ENCODE measurements at regions not wholly inside any gene's neighbourhood (a gene's known extent, or its start where the extent isn't known, plus 50 kb on each side); places are given as distances from the start of the nearest gene placed in this dataset.
A peak's percentile ranks its signal among the peaks of the same experiment; 100 is the strongest.

DNA sequence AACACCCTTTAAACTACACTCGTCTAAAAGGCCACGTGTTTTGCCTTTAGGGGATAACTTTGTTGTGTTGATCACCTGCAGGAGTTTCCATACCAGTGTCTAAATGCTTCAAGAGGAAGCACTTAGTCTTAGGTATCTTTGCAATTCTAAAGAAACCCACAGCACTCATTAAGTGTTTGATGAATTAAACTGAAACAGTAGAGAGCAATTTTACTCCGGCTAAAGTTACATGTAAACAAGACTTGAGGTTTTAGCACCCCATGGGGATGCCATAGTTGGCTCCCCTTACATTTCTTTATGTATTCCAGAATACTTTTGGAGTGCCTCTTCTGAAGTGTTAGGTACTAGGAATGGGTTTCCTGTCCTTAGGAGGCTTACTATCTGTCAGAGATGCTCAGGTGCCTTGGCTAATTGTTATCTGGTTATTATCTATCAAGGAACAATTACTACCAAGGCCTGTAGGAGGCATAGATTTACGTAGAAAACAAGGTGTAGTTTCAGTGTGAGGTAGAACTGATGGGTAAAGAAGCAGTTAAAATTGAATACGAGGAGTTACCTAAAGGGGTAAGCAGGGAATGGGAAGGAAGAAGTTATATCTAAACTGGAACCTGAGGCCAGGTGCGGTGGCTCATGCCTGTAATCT, 176.8 kb upstream of the SAMSN1 start:
- no peak overlapping the region for H3K27ac ChIP-seq (ENCODE audit: low read depth, low read length)
- H3K36me3 ChIP-seq (ENCODE audit: control insufficient read depth, insufficient read depth, low read length), result no peaks in the 10 kb centered on the region
- H3K9me3 ChIP-seq (ENCODE audit: control insufficient read depth, insufficient read depth, low read length), result no peaks in the 10 kb centered on the region
- 96% methylated on average over 2 of the region's 6 CpGs for WGBS (ENCODE audit: insufficient coverage)
- no peaks in the 10 kb centered on the region for H3K27me3 ChIP-seq (ENCODE audit: control insufficient read depth, insufficient read depth, low read length)
- H3K4me3 ChIP-seq (ENCODE audit: low read depth, low read length), result no peak overlapping the region
- no peak for DNase-seq (ENCODE audit: low read depth in 4 of 6, low spot score in 6 of 6)
- no peaks in the 10 kb centered on the region for H3K4me1 ChIP-seq (ENCODE audit: control insufficient read depth, insufficient read depth, low read length)

DNA sequence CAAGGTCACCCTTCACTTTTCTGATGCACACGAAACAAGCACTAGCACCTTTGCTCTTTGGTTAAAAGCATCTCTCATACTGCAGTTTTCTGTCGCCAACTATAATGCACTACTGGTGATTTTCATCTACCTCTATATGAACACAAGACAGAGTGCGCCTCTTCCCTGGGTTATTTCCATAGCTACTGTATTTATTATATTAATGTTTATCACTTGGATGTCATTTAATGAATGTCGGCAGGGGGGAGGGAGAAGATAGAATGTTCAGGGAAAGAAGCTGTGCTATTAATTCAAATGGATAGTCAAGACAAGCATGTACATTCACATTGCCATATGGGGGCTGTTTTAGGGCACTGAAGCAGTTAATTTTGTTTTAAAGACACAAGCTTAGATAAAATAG, 174.1 kb upstream of the SAMSN1 start:
- peak in 1 of 6 donors; percentile 87 for DNase-seq (ENCODE audit: low read depth in 4 of 6, low spot score in 6 of 6)
- 44% methylated on average over 1 of the region's 4 CpGs for WGBS (ENCODE audit: insufficient coverage)
- H3K4me1 ChIP-seq (ENCODE audit: control insufficient read depth, insufficient read depth, low read length), result no peaks in the 10 kb centered on the region
- no peaks in the 10 kb centered on the region for H3K36me3 ChIP-seq (ENCODE audit: control insufficient read depth, insufficient read depth, low read length)
- H3K27me3 ChIP-seq (ENCODE audit: control insufficient read depth, insufficient read depth, low read length), result no peaks in the 10 kb centered on the region
- H3K27ac ChIP-seq (ENCODE audit: low read depth, low read length), result no peak overlapping the region
- no peak overlapping the region for H3K4me3 ChIP-seq (ENCODE audit: low read depth, low read length)
- H3K9me3 ChIP-seq (ENCODE audit: control insufficient read depth, insufficient read depth, low read length), result no peaks in the 10 kb centered on the region

DNA sequence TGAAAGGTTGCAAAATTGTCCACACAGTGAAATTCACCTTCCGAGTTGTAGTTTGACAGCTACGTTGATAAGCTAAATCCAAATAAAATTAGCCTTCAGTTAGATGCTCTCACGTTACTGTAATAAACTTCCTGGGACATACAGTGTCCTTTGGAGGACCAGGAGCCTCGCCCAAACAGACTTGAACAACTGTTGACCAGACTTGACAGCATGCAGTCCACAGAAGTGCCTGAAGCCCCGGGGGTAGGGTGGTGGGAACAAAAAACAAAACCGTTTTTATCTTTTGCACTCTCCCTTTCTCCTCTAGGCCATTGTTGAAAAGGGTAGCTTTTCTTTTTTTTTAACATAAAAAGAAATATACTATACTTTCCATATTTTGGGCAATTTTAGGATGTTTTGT, 172.8 kb upstream of the SAMSN1 start:
- WGBS (ENCODE audit: insufficient coverage), result 96% methylated on average over 3 of the region's 6 CpGs
- Histone ChIP-seq H3K27me3 (ENCODE audit: control insufficient read depth, insufficient read depth, low read length) (no peaks in the 10 kb centered on the region), H3K4me1 (ENCODE audit: control insufficient read depth, insufficient read depth, low read length) (no peaks in the 10 kb centered on the region), H3K27ac (ENCODE audit: low read depth, low read length) (no peak overlapping the region), H3K9me3 (ENCODE audit: control insufficient read depth, insufficient read depth, low read length) (no peaks in the 10 kb centered on the region), H3K36me3 (ENCODE audit: control insufficient read depth, insufficient read depth, low read length) (no peaks in the 10 kb centered on the region), H3K4me3 (ENCODE audit: low read depth, low read length) (no peak overlapping the region)
- DNase-seq (ENCODE audit: low read depth in 4 of 6, low spot score in 6 of 6), result no peak

DNA sequence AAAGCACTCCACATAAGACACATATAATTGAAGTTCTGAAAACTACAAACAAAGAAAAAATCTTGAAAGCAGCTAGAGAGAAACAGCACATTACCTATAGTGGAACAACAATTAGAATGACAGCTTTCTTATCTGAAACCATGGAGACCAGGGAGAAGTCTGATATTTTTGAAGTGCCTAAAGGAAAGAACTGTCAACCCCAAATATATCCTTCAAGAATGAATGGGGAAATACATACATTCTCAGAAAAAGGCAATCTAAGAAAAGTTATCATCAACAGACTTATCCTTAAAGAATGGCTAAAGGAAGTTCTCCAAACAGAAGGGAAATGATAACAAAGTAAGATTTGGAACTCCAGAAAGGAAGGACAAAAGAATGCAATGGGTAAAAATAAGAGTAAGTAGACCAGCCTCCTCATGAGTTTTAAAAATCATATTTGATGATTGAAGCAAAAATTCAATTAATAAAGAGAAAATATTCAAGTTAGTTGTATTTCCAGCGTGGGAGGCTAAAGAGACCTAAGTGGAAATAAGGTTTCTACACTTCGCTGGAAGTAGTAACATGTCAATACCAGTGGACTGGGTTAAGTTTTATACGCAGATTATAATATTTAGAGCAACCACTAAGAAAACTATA, 170.8 kb upstream of the SAMSN1 start:
- no peak for DNase-seq (ENCODE audit: low read depth in 4 of 6, low spot score in 6 of 6)
- H3K4me1 ChIP-seq (ENCODE audit: control insufficient read depth, insufficient read depth, low read length), result no peaks in the 10 kb centered on the region
- no peak overlapping the region for H3K27ac ChIP-seq (ENCODE audit: low read depth, low read length)
- no peaks in the 10 kb centered on the region for H3K36me3 ChIP-seq (ENCODE audit: control insufficient read depth, insufficient read depth, low read length)
- no CpG with 5 or more reads among the region's 3 CpGs for WGBS (ENCODE audit: insufficient coverage)
- H3K27me3 ChIP-seq (ENCODE audit: control insufficient read depth, insufficient read depth, low read length), result no peaks in the 10 kb centered on the region
- no peaks in the 10 kb centered on the region for H3K9me3 ChIP-seq (ENCODE audit: control insufficient read depth, insufficient read depth, low read length)
- no peak overlapping the region for H3K4me3 ChIP-seq (ENCODE audit: low read depth, low read length)

DNA sequence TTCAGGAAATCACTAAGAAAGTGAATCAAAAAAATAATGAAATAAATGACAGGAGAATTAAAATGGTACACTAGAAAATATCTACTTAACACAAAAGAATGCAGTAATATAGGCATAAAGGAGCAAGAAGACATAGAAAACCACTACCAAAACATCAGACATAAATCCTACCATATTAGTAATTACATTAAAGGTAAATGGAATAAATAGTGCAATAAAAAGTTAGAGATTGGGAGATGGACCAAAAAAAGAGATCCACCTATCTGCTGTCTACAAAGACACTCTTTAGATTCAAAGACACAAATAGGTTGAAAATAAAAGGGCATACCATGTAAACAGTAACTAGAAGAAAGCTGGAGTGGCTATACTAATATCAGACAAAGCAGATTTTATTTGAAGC, 167.0 kb upstream of the SAMSN1 start:
- H3K27ac ChIP-seq (ENCODE audit: low read depth, low read length), result no peak overlapping the region
- H3K27me3 ChIP-seq (ENCODE audit: control insufficient read depth, insufficient read depth, low read length), result no peaks in the 10 kb centered on the region
- no peaks in the 10 kb centered on the region for H3K36me3 ChIP-seq (ENCODE audit: control insufficient read depth, insufficient read depth, low read length)
- no peaks in the 10 kb centered on the region for H3K4me1 ChIP-seq (ENCODE audit: control insufficient read depth, insufficient read depth, low read length)
- no peak for DNase-seq (ENCODE audit: low read depth in 4 of 6, low spot score in 6 of 6)
- no peaks in the 10 kb centered on the region for H3K9me3 ChIP-seq (ENCODE audit: control insufficient read depth, insufficient read depth, low read length)
- H3K4me3 ChIP-seq (ENCODE audit: low read depth, low read length), result no peak overlapping the region

DNA sequence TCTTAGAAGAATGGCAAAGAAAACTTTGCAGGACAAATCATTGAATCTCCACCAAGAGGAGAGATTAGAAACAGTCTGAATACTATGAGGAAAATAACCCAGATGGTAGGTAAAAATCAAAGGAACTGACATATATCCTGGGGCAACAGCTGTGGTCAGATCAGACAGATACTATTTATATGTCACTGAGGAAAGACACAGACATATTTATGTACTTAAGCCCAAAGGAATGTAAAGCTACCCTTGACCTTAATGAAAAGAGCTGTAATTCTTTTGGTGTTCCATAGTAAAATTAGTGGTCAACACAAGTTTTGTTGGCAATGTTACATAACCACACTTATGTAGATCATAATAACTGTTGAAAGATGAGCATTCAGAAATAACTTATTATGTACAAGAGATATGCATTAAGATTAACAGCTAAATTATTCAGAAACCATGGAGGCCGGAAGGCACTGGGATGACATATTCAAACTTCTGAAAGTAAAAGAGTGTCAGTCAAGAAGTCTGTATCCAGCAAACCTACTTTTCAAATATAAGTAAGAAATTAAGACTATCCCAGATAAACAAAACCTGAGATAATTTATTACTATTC, 166.1 kb upstream of the SAMSN1 start:
- Histone ChIP-seq H3K4me3 (ENCODE audit: low read depth, low read length) (no peak overlapping the region), H3K9me3 (ENCODE audit: control insufficient read depth, insufficient read depth, low read length) (no peaks in the 10 kb centered on the region), H3K27ac (ENCODE audit: low read depth, low read length) (no peak overlapping the region), H3K4me1 (ENCODE audit: control insufficient read depth, insufficient read depth, low read length) (no peaks in the 10 kb centered on the region), H3K36me3 (ENCODE audit: control insufficient read depth, insufficient read depth, low read length) (no peaks in the 10 kb centered on the region), H3K27me3 (ENCODE audit: control insufficient read depth, insufficient read depth, low read length) (no peaks in the 10 kb centered on the region)
- no CpG with 5 or more reads among the region's 1 CpG for WGBS (ENCODE audit: insufficient coverage)
- DNase-seq (ENCODE audit: low read depth in 4 of 6, low spot score in 6 of 6), result no peak

DNA sequence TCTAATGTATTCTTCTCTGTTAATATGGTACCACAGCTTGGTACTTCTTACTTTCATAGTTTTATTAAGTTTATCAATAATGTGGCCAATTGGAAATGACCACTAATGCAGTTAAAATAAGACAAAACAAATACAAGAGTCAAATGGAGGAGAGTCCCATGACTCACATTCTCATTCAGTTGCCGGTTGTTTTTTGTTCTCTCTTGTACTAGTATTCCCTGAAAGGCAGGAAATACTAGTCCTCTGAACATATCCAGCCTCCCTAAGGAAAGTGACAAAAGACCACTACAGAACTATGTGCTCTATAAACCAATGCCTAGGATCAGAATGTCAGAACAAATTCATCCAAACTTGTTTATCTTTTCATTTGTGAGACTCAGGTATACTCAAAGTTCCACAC, 165.2 kb upstream of the SAMSN1 start:
- Histone ChIP-seq H3K4me1 (ENCODE audit: control insufficient read depth, insufficient read depth, low read length) (no peaks in the 10 kb centered on the region), H3K27ac (ENCODE audit: low read depth, low read length) (no peak overlapping the region), H3K36me3 (ENCODE audit: control insufficient read depth, insufficient read depth, low read length) (no peaks in the 10 kb centered on the region), H3K9me3 (ENCODE audit: control insufficient read depth, insufficient read depth, low read length) (no peaks in the 10 kb centered on the region), H3K27me3 (ENCODE audit: control insufficient read depth, insufficient read depth, low read length) (no peaks in the 10 kb centered on the region), H3K4me3 (ENCODE audit: low read depth, low read length) (no peak overlapping the region)
- DNase-seq (ENCODE audit: low read depth in 4 of 6, low spot score in 6 of 6), result no peak
- WGBS (ENCODE audit: insufficient coverage), result no CpG with 5 or more reads among the region's 1 CpG

DNA sequence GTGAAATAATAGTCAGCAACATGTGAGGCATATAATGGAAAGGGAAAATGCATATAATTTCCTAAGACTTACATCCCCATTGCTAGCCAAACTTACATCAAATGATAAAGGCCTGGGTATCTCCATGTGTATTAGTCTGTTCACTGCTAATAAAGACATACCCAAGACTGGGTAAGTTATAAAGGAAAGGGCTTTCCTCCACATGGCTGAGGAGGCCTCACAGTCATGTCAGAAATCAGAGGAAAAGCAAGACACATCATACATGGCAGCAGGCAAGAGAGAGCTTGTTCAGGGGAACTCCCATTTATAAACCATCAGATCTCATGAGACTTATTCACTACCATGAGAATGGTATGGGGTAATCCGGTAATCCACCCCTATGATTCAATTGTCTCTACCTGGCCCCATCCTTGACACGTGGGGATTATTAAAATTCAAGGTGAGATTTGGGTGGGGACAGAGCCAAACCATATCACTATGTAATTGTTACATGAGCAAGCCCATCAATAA, 161.5 kb upstream of the SAMSN1 start:
- no peaks in the 10 kb centered on the region for H3K27me3 ChIP-seq (ENCODE audit: control insufficient read depth, insufficient read depth, low read length)
- no CpG with 5 or more reads among the region's 2 CpGs for WGBS (ENCODE audit: insufficient coverage)
- DNase-seq (ENCODE audit: low read depth in 4 of 6, low spot score in 6 of 6), result no peak
- H3K4me1 ChIP-seq (ENCODE audit: control insufficient read depth, insufficient read depth, low read length), result no peaks in the 10 kb centered on the region
- no peak overlapping the region for H3K4me3 ChIP-seq (ENCODE audit: low read depth, low read length)
- H3K36me3 ChIP-seq (ENCODE audit: control insufficient read depth, insufficient read depth, low read length), result no peaks in the 10 kb centered on the region
- no peaks in the 10 kb centered on the region for H3K9me3 ChIP-seq (ENCODE audit: control insufficient read depth, insufficient read depth, low read length)
- no peak overlapping the region for H3K27ac ChIP-seq (ENCODE audit: low read depth, low read length)

DNA sequence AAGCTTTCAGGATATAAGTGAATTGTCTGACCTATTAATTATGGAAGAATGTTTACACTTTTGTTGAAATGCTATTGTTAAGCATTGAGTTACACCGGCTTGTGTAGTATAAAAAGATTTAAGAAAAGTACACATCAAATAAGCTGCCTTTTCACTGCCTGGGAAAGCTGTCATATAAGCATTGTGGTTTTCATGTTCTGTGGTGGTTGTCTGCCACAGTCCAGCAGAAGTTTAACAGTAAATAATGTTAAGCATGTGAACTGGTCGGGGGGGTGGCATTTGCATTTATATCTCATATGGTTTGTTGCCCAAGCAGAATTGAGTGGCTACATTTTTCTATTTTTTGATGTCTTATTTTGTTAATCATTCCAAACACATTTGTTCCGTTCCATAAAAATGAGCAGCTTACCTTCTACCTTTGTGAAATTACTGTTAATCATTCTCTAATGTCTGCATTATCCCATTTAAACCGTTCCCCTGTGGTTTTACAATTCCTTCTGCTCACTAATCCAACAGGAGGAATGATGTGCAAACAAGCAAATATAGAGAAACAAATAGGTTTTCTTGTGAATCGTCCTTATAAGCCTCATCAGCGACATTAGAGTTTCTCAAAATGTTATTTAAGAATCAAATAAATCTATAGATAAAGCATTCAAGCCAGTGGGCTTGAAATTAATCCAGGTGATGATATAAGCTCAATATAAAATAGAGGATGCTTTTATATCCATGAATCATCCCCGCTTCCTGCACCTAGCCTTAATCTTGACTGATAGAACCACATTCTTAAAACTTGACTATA, 160.8 kb upstream of the SAMSN1 start:
- H3K9me3 ChIP-seq (ENCODE audit: control insufficient read depth, insufficient read depth, low read length), result no peaks in the 10 kb centered on the region
- H3K27ac ChIP-seq (ENCODE audit: low read depth, low read length), result no peak overlapping the region
- peak in 1 of 6 donors; percentile 74 for DNase-seq (ENCODE audit: low read depth in 4 of 6, low spot score in 6 of 6)
- no peaks in the 10 kb centered on the region for H3K27me3 ChIP-seq (ENCODE audit: control insufficient read depth, insufficient read depth, low read length)
- no CpG with 5 or more reads among the region's 7 CpGs for WGBS (ENCODE audit: insufficient coverage)
- no peak overlapping the region for H3K4me3 ChIP-seq (ENCODE audit: low read depth, low read length)
- H3K4me1 ChIP-seq (ENCODE audit: control insufficient read depth, insufficient read depth, low read length), result no peaks in the 10 kb centered on the region
- H3K36me3 ChIP-seq (ENCODE audit: control insufficient read depth, insufficient read depth, low read length), result no peaks in the 10 kb centered on the region

All from spinal cord (tissue), 9 donors.